HEK293 (cell line): ENCODE measurements at regions not wholly inside any gene's neighbourhood (a gene's known extent, or its start where the extent isn't known, plus 50 kb on each side); places are given as distances from the start of the nearest gene placed in this dataset.

Source experiments
- HOXC10 ChIP-seq: sonication (generic); formaldehyde crosslinking; IDR thresholded peaks from 2 replicates; pipeline ENCODE4 v1.8.1; 2023; ENCODE audit warnings: mild to moderate bottlenecking, missing genetic modification reagents
- RBAK ChIP-seq: fragments of 450-650 bp; formaldehyde crosslinking; IDR thresholded peaks from 2 replicates; pipeline ENCODE4 v1.5.1; 2016; ENCODE audit warnings: missing biosample characterization, missing genetic modification characterization
- REST ChIP-seq: fragments of 450-650 bp; formaldehyde crosslinking; IDR thresholded peaks from 2 replicates; pipeline ENCODE4 v1.5.1; 2016; ENCODE audit warnings: missing biosample characterization, missing genetic modification characterization
- ZNF175 ChIP-seq: fragments of 450-650 bp; formaldehyde crosslinking; IDR thresholded peaks from 2 replicates; pipeline ENCODE4 v1.5.1; 2016; ENCODE audit warnings: missing biosample characterization, missing genetic modification characterization
- ZNF639 ChIP-seq: fragments of 450-650 bp; formaldehyde crosslinking; IDR thresholded peaks from 2 replicates; pipeline ENCODE4 v1.5.1; 2016; ENCODE audit warnings: missing biosample characterization, missing genetic modification characterization
- TF ChIP-seq, protein P1 (sequence below): fragments of 450-650 bp; formaldehyde crosslinking; IDR thresholded peaks from 2 replicates; pipeline ENCODE4 v1.5.1; 2016; ENCODE audit warnings: missing biosample characterization, missing genetic modification characterization

DNA sequence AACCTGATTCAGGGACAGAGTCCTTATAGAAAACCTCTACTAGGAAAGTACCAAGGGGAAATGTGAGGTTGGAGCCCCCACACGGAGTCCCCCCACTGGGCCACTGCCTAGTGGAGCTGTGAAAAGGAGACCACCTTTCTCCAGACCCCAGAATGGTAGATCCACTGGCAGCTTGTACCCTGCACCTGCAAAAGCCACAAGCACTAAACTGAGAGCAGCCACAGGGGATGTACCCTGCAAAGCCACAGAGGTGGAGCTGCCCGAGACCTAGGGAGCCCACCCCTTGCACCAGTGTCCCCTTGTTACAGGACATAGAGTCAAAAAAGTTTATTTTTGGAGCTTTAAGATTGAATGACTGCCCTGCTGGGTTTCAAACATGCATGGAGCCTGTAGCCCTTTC, 87.2 kb upstream of the KCNMA1 start:
- TF ChIP-seq RBAK (tag by site-specific recombination) (no peak), REST (tag by site-specific recombination) (no peak), ZNF175 (tag by site-specific recombination) (no peak), HOXC10 (CRISPR knock-in tag) (no peak), ZNF639 (tag by site-specific recombination) (no peak)
- TF ChIP-seq, protein P1, sequence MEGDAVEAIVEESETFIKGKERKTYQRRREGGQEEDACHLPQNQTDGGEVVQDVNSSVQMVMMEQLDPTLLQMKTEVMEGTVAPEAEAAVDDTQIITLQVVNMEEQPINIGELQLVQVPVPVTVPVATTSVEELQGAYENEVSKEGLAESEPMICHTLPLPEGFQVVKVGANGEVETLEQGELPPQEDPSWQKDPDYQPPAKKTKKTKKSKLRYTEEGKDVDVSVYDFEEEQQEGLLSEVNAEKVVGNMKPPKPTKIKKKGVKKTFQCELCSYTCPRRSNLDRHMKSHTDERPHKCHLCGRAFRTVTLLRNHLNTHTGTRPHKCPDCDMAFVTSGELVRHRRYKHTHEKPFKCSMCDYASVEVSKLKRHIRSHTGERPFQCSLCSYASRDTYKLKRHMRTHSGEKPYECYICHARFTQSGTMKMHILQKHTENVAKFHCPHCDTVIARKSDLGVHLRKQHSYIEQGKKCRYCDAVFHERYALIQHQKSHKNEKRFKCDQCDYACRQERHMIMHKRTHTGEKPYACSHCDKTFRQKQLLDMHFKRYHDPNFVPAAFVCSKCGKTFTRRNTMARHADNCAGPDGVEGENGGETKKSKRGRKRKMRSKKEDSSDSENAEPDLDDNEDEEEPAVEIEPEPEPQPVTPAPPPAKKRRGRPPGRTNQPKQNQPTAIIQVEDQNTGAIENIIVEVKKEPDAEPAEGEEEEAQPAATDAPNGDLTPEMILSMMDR (tag by site-specific recombination) = no peak
